ENCODE measurements at regions not wholly inside any gene's neighbourhood (a gene's known extent, or its start where the extent isn't known, plus 50 kb on each side); places are given as distances from the start of the nearest gene placed in this dataset.

GRCh38 chr10:10587744-10588393 is 429.8 kb upstream of the CELF2 start:
- H3K9me2 ChIP-seq (replicated peaks; ENCODE audit: control insufficient read depth, low read length) = no peaks in the 10 kb centered on the region

GRCh38 chr10:10589540-10590303 is 427.9 kb upstream of the CELF2 start:
- Histone ChIP-seq H3K9me2 (replicated peaks; ENCODE audit: control insufficient read depth, low read length) (no peaks in the 10 kb centered on the region), H3K79me2 (ENCODE audit: control insufficient read depth, low read length) (no peaks in the 10 kb centered on the region), H3K9me3 (ENCODE audit: control insufficient read depth, insufficient read depth, low read length) (no peaks in the 10 kb centered on the region), H3K4me1 (ENCODE audit: control insufficient read depth, low read length) (no peaks in the 10 kb centered on the region), H3F3A (ENCODE audit: control insufficient read depth, insufficient read depth) (no peaks in the 10 kb centered on the region), H3K27me3 (ENCODE audit: control insufficient read depth, low read length) (no peaks in the 10 kb centered on the region), H3K4me3 (ENCODE audit: low read length) (no peak overlapping the region), H4K20me1 (ENCODE audit: control insufficient read depth, insufficient read depth, low read depth, low read length) (no peaks in the 10 kb centered on the region), H3K36me3 (ENCODE audit: control insufficient read depth, low read length) (no peaks in the 10 kb centered on the region), H3K4me2 (ENCODE audit: low read length) (no peak overlapping the region), H3K27ac (ENCODE audit: low read depth, low read length) (no peak overlapping the region)
- no peak for TF ChIP-seq CTCF (IDR thresholded peaks at IDR 0.05; ENCODE audit: low read depth, low read length, poor library complexity, severe bottlenecking)
- TF ChIP-seq EZH2phosphoT487 (IDR thresholded peaks at IDR 0.05; ENCODE audit: borderline replicate concordance, low read length) = no peak

More at GRCh38 chr10:10587744-10588393, 429.8 kb upstream of the CELF2 start:
- Histone ChIP-seq H3K27ac (ENCODE audit: low read depth, low read length) (no peak overlapping the region), H3K27me3 (ENCODE audit: control insufficient read depth, low read length) (no peaks in the 10 kb centered on the region), H3K4me2 (ENCODE audit: low read length) (no peak overlapping the region), H3K4me3 (ENCODE audit: low read length) (no peak overlapping the region), H3K36me3 (ENCODE audit: control insufficient read depth, low read length) (no peaks in the 10 kb centered on the region), H4K20me1 (ENCODE audit: control insufficient read depth, insufficient read depth, low read depth, low read length) (no peaks in the 10 kb centered on the region), H3K4me1 (ENCODE audit: control insufficient read depth, low read length) (no peaks in the 10 kb centered on the region), H3K79me2 (ENCODE audit: control insufficient read depth, low read length) (no peaks in the 10 kb centered on the region), H3F3A (ENCODE audit: control insufficient read depth, insufficient read depth) (no peaks in the 10 kb centered on the region), H3K9me3 (ENCODE audit: control insufficient read depth, insufficient read depth, low read length) (no peaks in the 10 kb centered on the region)
- TF ChIP-seq CTCF (IDR thresholded peaks at IDR 0.05; ENCODE audit: low read depth, low read length, poor library complexity, severe bottlenecking) = no peak
- no peak for TF ChIP-seq EZH2phosphoT487 (IDR thresholded peaks at IDR 0.05; ENCODE audit: borderline replicate concordance, low read length)

GRCh38 chr10:10591715-10592341 is 425.8 kb upstream of the CELF2 start:
- Histone ChIP-seq H3F3A (ENCODE audit: control insufficient read depth, insufficient read depth) (no peaks in the 10 kb centered on the region), H3K9me2 (replicated peaks; ENCODE audit: control insufficient read depth, low read length) (no peaks in the 10 kb centered on the region), H4K20me1 (ENCODE audit: control insufficient read depth, insufficient read depth, low read depth, low read length) (no peaks in the 10 kb centered on the region), H3K27ac (ENCODE audit: low read depth, low read length) (no peak overlapping the region), H3K4me2 (ENCODE audit: low read length) (no peak overlapping the region), H3K9me3 (ENCODE audit: control insufficient read depth, insufficient read depth, low read length) (no peaks in the 10 kb centered on the region), H3K4me1 (ENCODE audit: control insufficient read depth, low read length) (no peaks in the 10 kb centered on the region), H3K79me2 (ENCODE audit: control insufficient read depth, low read length) (no peaks in the 10 kb centered on the region), H3K36me3 (ENCODE audit: control insufficient read depth, low read length) (no peaks in the 10 kb centered on the region), H3K27me3 (ENCODE audit: control insufficient read depth, low read length) (no peaks in the 10 kb centered on the region), H3K4me3 (ENCODE audit: low read length) (no peak overlapping the region)
- no peak for TF ChIP-seq EZH2phosphoT487 (IDR thresholded peaks at IDR 0.05; ENCODE audit: borderline replicate concordance, low read length)

Measured in DOHH2 (cell line).